ENCODE measurements at regions not wholly inside any gene's neighbourhood (a gene's known extent, or its start where the extent isn't known, plus 50 kb on each side); places are given as distances from the start of the nearest gene placed in this dataset.

- DNase-seq (ENCODE audit: low read depth): no peak
- Histone ChIP-seq H3K27me3 (ENCODE audit: control insufficient read depth, insufficient read depth, low read length) (no peaks in the 10 kb centered on the region), H3K36me3 (ENCODE audit: control insufficient read depth, insufficient read depth, low read length) (no peaks in the 10 kb centered on the region), H3K4me3 (ENCODE audit: low read depth, low read length) (no peak overlapping the region)
- no peak for TF ChIP-seq CTCF (IDR thresholded peaks at IDR 0.05; ENCODE audit: insufficient read depth, low read length, poor library complexity, severe bottlenecking)
These were observed 347.0 kb downstream of the GATA3 start for GRCh38 chr10:8401531-8401930.

- Histone ChIP-seq H3K27me3 (ENCODE audit: control insufficient read depth, insufficient read depth, low read length) (no peaks in the 10 kb centered on the region), H3K4me3 (ENCODE audit: low read depth, low read length) (no peak overlapping the region), H3K36me3 (ENCODE audit: control insufficient read depth, insufficient read depth, low read length) (no peaks in the 10 kb centered on the region)
- no peak for DNase-seq (ENCODE audit: low read depth)
- no peak for TF ChIP-seq CTCF (IDR thresholded peaks at IDR 0.05; ENCODE audit: insufficient read depth, low read length, poor library complexity, severe bottlenecking)
These were observed 348.1 kb downstream of the GATA3 start for GRCh38 chr10:8402576-8402975.

DNA sequence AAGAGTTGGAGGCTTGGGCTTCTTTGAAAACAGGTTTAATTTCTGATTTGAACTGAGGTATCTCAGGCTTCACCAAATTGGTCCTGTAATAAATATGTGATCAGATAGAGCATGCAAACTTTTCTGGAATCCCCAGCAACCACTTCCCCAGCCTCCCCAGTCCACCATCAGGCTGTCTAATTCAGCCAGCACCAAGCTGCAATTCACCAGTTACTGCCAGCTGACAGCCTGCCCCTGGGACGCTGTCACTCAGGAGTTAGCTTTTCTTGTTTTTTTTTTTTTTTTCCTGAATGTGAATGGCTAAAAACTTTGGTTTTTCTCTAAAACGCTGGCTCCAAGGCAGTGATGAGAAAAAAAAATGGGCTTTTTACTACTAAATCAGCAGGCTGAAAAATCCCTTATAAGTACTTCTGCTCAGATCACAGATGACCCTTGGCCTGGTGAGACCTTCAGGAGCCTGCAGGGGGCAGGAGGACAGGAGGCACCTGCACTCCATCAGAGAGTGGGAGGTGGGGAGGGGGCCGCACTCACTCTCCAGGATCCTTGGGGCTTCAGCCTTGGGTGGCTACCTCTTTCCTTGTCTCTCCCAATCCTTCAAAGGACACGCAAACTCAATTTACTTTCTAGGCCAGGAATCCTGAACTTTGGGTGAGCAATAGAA is 349.4 kb downstream of the GATA3 start:
- H3K36me3 ChIP-seq (ENCODE audit: control insufficient read depth, insufficient read depth, low read length): no peaks in the 10 kb centered on the region
- DNase-seq (ENCODE audit: low read depth): no peak
- H3K27me3 ChIP-seq (ENCODE audit: control insufficient read depth, insufficient read depth, low read length): no peaks in the 10 kb centered on the region
- TF ChIP-seq CTCF (IDR thresholded peaks at IDR 0.05; ENCODE audit: insufficient read depth, low read length, poor library complexity, severe bottlenecking): no peak
- no peak overlapping the region for H3K4me3 ChIP-seq (ENCODE audit: low read depth, low read length)

- no peak for DNase-seq (ENCODE audit: low read depth)
- Histone ChIP-seq H3K27me3 (ENCODE audit: control insufficient read depth, insufficient read depth, low read length) (no peaks in the 10 kb centered on the region), H3K36me3 (ENCODE audit: control insufficient read depth, insufficient read depth, low read length) (no peaks in the 10 kb centered on the region), H3K4me3 (ENCODE audit: low read depth, low read length) (no peak overlapping the region)
- no peak for TF ChIP-seq CTCF (IDR thresholded peaks at IDR 0.05; ENCODE audit: insufficient read depth, low read length, poor library complexity, severe bottlenecking)
These were observed 350.2 kb downstream of the GATA3 start for GRCh38 chr10:8404721-8405120.

- no peaks in the 10 kb centered on the region for H3K27me3 ChIP-seq (ENCODE audit: control insufficient read depth, insufficient read depth, low read length)
- no peaks in the 10 kb centered on the region for H3K36me3 ChIP-seq (ENCODE audit: control insufficient read depth, insufficient read depth, low read length)
- DNase-seq (ENCODE audit: low read depth): no peak
- TF ChIP-seq CTCF (IDR thresholded peaks at IDR 0.05; ENCODE audit: insufficient read depth, low read length, poor library complexity, severe bottlenecking): no peak
- no peak overlapping the region for H3K4me3 ChIP-seq (ENCODE audit: low read depth, low read length)
These were observed 351.1 kb downstream of the GATA3 start for GRCh38 chr10:8405596-8405995.

DNA sequence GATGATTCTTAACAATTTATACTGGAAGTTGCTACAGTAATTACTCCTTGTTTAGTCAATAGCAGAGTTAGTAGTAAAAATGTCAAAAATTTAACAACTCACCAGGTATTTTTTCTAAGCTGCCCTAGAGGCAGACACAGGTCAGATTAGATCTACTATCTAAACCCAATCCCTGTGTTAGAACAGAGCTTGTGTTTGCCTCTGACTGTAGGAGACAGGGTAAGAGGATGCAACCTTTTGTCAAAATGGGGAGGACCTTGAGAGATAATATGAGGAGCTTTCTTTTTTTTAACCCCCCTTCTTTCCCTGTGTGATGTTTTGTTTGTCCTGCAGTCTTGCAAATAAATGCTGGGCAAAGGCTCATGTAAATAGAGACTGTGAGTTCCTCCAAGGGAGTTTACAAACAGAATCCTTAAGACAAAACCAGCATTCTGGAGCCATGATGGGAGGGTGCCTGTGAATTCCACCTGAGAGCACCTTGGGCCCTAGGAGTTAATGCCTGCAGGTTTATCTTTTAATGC is 353.1 kb downstream of the GATA3 start:
- Histone ChIP-seq H3K4me3 (ENCODE audit: low read depth, low read length) (no peak overlapping the region), H3K27me3 (ENCODE audit: control insufficient read depth, insufficient read depth, low read length) (no peaks in the 10 kb centered on the region), H3K36me3 (ENCODE audit: control insufficient read depth, insufficient read depth, low read length) (no peaks in the 10 kb centered on the region)
- no peak for DNase-seq (ENCODE audit: low read depth)
- TF ChIP-seq CTCF (IDR thresholded peaks at IDR 0.05; ENCODE audit: insufficient read depth, low read length, poor library complexity, severe bottlenecking): no peak

Measured in kidney epithelial cell (primary cell).